Endothelial cell of umbilical vein (primary cell): ENCODE measurements at regions not wholly inside any gene's neighbourhood (a gene's known extent, or its start where the extent isn't known, plus 50 kb on each side); places are given as distances from the start of the nearest gene placed in this dataset.

Source experiments
- BruUV-seq: library from RNA; stranded (reverse); fragments of 400-500 nt; replicated peaks from 2 replicates; lab custom pipeline; 2021; lab: Mats Ljungman, UMichigan
- CTCF ChIA-PET: fragments of 300-600, 350-600 bp; sonication (Branson Sonifier 250); formaldehyde crosslinking; loops from one replicate; lab custom pipeline; 2021; ENCODE audit warnings: antibody characterized with exemption, inconsistent platforms; lab: Charles Lee
- POLR2A ChIA-PET: fragments of 300-600, 350-600 bp; sonication (Branson Sonifier 250); formaldehyde crosslinking; loops from one replicate; lab custom pipeline; 2021; ENCODE audit warnings: antibody characterized with exemption, inconsistent platforms; lab: Charles Lee
- DNase-seq: peaks from one replicate; pipeline ENCODE4 v3.0.0-alpha.2; 2011; ENCODE audit warnings: low read depth, low spot score
- FAIRE-seq: peaks from 2 replicates; lab custom pipeline; 2011; peaks lifted over from hg19 to GRCh38; lab: Jason Lieb, UNC
- H2AFZ ChIP-seq: 2 replicates; pipeline ENCODE4 v1.6.0; 2012; ENCODE audit warnings: low read depth, low read length, control low read depth, inconsistent platforms
- H3K27ac ChIP-seq: 2 replicates; pipeline ENCODE4 v1.5.1; 2011; ENCODE audit warnings: low read depth, mild to moderate bottlenecking, control low read depth, low read length, moderate library complexity; ENCODE audit not compliant: insufficient read depth
- H3K27me3 ChIP-seq, 2 experiments: 2 replicates each; pipeline versions ENCODE4 v1.6.0 to v1.6.1; 2011; ENCODE audit warnings: low read length in 2 of 2, mixed read lengths in 1 of 2; ENCODE audit not compliant: control insufficient read depth in 2 of 2, insufficient read depth in 2 of 2
- H3K36me3 ChIP-seq, 2 experiments: 2 replicates in 1 of 2; 3 replicates in 1 of 2; pipeline ENCODE4 v1.5.1; 2011; ENCODE audit warnings: low read length in 2 of 2, mild to moderate bottlenecking in 1 of 2, moderate library complexity in 1 of 2; ENCODE audit not compliant: control insufficient read depth in 2 of 2, insufficient read depth in 2 of 2; ENCODE audit errors: extremely low read depth in 1 of 2
- H3K4me1 ChIP-seq: 3 replicates; pipeline ENCODE4 v1.5.1; 2011; ENCODE audit warnings: mild to moderate bottlenecking, low read length; ENCODE audit not compliant: control insufficient read depth, insufficient read depth; ENCODE audit errors: extremely low read depth
- H3K4me2 ChIP-seq: 2 replicates; pipeline ENCODE4 v1.6.1; 2011; ENCODE audit warnings: low read length, control low read depth, mixed read lengths; ENCODE audit not compliant: insufficient read depth
- H3K4me3 ChIP-seq, 3 experiments: fragments of 200-600 bp in 1 of 3; sonication (generic), shearing (Covaris generic) in 1 of 3; replicated peaks in 1 of 3; 2 replicates each; pipeline ENCODE4 v1.5.1; 2011 to 2016; ENCODE audit warnings: control low read depth in 3 of 3, low read length in 3 of 3, mild to moderate bottlenecking in 2 of 3, inconsistent platforms in 1 of 3, low read depth in 1 of 3, moderate library complexity in 1 of 3; ENCODE audit not compliant: insufficient read depth in 1 of 3
- H3K79me2 ChIP-seq: 2 replicates; pipeline ENCODE4 v1.6.0; 2012; ENCODE audit warnings: low read length, inconsistent platforms; ENCODE audit not compliant: control insufficient read depth, insufficient read depth
- H3K9ac ChIP-seq: replicated peaks from 2 replicates; pipeline ENCODE3; 2011; ENCODE audit warnings: low read length, control low read depth; ENCODE audit not compliant: insufficient read depth; ENCODE audit errors: extremely low read depth
- H3K9me1 ChIP-seq: replicated peaks from 3 replicates; pipeline ENCODE4 v1.6.0; 2011; ENCODE audit warnings: mild to moderate bottlenecking, low read length; ENCODE audit not compliant: control insufficient read depth, insufficient read depth; ENCODE audit errors: extremely low read depth
- H3K9me3 ChIP-seq: replicated peaks from 2 replicates; pipeline ENCODE4 v1.5.1; 2012; ENCODE audit warnings: low read length, inconsistent platforms; ENCODE audit not compliant: control insufficient read depth, insufficient read depth
- H4K20me1 ChIP-seq: replicated peaks from 2 replicates; pipeline ENCODE3; 2011; ENCODE audit warnings: mild to moderate bottlenecking, low read length; ENCODE audit not compliant: control insufficient read depth, insufficient read depth; ENCODE audit errors: extremely low read depth
- EZH2 ChIP-seq: IDR thresholded peaks from 2 replicates; pipeline ENCODE4 v1.6.1; 2012; ENCODE audit warnings: borderline replicate concordance, low read depth, mild to moderate bottlenecking, moderate library complexity, low read length, inconsistent platforms; ENCODE audit not compliant: severe bottlenecking
- GATA2 ChIP-seq: IDR thresholded peaks from 2 replicates; pipeline ENCODE4 v1.7.0; 2011; ENCODE audit warnings: low read depth, mild to moderate bottlenecking, moderate library complexity, mixed read lengths, low read length; ENCODE audit not compliant: insufficient read length, insufficient read depth
- JUN ChIP-seq: IDR thresholded peaks from 2 replicates; pipeline ENCODE4 v1.6.1; 2011; ENCODE audit warnings: borderline replicate concordance, low read depth; ENCODE audit not compliant: insufficient read length, insufficient read depth
- POLR2A ChIP-seq: IDR thresholded peaks from 2 replicates; pipeline ENCODE4 v1.6.1; 2012; ENCODE audit warnings: low read depth, mild to moderate bottlenecking, control low read depth, low read length
- dilution Hi-C: fragments of 300-500 bp; cut with MboI; formaldehyde crosslinking; loops from one replicate; pipeline ENCODE4 v1.15.0; 2019; ENCODE audit warnings: low sequenced_read_pairs; ENCODE audit not compliant: extremely low pct_ligation_motif_present
- intact Hi-C: fragments of 100-400 bp; cut with micrococcal nuclease; formaldehyde crosslinking; loops from one replicate; pipeline ENCODE4 v1.10.0; 2022
- TF ChIP-seq, protein P1 (sequence below): IDR thresholded peaks from 2 replicates; pipeline ENCODE4 v1.6.1; 2011; ENCODE audit not compliant: insufficient read depth, insufficient read length

DNA sequence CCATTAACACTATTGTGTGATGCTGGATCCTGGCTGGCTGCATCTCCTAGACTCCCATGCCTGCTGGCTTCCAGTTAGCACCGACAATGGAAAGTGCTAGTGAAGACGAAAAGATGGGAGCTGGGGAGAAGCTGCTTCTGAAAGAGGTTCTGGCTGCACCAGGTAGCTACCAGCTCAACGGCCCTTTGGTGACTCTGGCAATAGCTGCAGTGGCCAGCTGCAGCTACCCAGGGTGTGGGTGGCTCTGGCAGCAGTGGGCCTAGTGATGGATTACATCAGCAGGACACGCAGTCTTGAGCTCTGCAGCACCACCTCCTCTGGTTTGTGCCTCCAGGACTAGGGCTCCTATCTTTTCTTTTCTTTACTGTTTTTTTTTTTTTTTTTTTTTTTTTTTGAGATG is 662.6 kb downstream of the MATN1 start:
- H3K4me1 ChIP-seq: no peaks in the 10 kb centered on the region
- H3K9me3 ChIP-seq: no peaks in the 10 kb centered on the region
- no peak for DNase-seq
- dilution Hi-C loops (no loop called here), intact Hi-C loops (no loop called here)
- H3K27me3 ChIP-seq: no peaks in the 10 kb centered on the region
- no peaks in the 10 kb centered on the region for H4K20me1 ChIP-seq
- no peak overlapping the region for H3K4me3 ChIP-seq
- POLR2A ChIA-PET: no interaction called here
- no peak overlapping the region for H2AFZ ChIP-seq
- no peak overlapping the region for H3K4me2 ChIP-seq
- no TSS peak for BruUV-seq
- CTCF ChIA-PET: no interaction called here
- H3K36me3 ChIP-seq: no peaks in the 10 kb centered on the region
- H3K79me2 ChIP-seq: no peaks in the 10 kb centered on the region
- H3K9ac ChIP-seq: no peak overlapping the region
- H3K27ac ChIP-seq: no peak overlapping the region
- no peak for FAIRE-seq
- no peaks in the 10 kb centered on the region for H3K9me1 ChIP-seq
- no peak for TF ChIP-seq POLR2A
- TF ChIP-seq EZH2: no peak
- TF ChIP-seq GATA2: no peak
- TF ChIP-seq, protein P1, sequence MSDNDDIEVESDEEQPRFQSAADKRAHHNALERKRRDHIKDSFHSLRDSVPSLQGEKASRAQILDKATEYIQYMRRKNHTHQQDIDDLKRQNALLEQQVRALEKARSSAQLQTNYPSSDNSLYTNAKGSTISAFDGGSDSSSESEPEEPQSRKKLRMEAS: no peak

DNA sequence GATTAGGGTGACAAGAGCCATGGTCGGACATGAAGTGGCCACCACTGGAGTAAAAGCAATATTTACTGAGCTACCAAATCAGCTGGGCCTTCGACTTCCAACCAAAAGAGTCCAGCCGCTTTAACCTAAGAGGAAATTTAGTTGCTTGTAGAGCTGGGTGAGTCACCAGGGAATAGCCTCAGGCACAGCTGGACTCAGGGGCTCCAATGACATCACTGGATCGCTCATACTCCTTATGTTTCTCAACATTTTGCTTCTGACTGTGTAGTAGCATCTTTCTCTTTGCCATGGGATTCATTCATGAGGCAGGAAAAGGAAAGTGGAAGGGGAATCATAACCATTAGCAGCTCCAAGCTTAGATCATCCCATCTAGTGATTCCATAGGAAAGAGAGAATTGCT is 664.4 kb downstream of the MATN1 start:
- no peaks in the 10 kb centered on the region for H3K9me3 ChIP-seq
- no peak overlapping the region for H3K4me2 ChIP-seq
- no peak for TF ChIP-seq EZH2
- peak; percentile 21 for TF ChIP-seq JUN

More for the DNA sequence above, 664.4 kb downstream of the MATN1 start:
- H3K79me2 ChIP-seq: no peaks in the 10 kb centered on the region
- dilution Hi-C loops (no loop called here), intact Hi-C loops (no loop called here)
- no peak overlapping the region for H2AFZ ChIP-seq
- no peak overlapping the region for H3K9ac ChIP-seq
- ChIA-PET CTCF (no interaction called here), POLR2A (no interaction called here)
- H3K9me1 ChIP-seq: no peaks in the 10 kb centered on the region
- DNase-seq (no peak), FAIRE-seq (no peak)
- H3K36me3 ChIP-seq: no peaks in the 10 kb centered on the region
- H4K20me1 ChIP-seq: no peaks in the 10 kb centered on the region
- no peaks in the 10 kb centered on the region for H3K4me1 ChIP-seq
- no peak overlapping the region for H3K4me3 ChIP-seq
- no TSS peak for BruUV-seq
- no peaks in the 10 kb centered on the region for H3K27me3 ChIP-seq
- no peak overlapping the region for H3K27ac ChIP-seq
